Uterus (tissue), 2 donors: ENCODE measurements at regions not wholly inside any gene's neighbourhood (a gene's known extent, or its start where the extent isn't known, plus 50 kb on each side); places are given as distances from the start of the nearest gene placed in this dataset.

Source experiments
- POLR2A ChIP-seq, 2 donors: fragments of 450-650 bp; IDR thresholded peaks; one replicate each; pipeline ENCODE4 v1.6.1; 2016; ENCODE audit warnings: antibody characterized with exemption in 2 of 2, mild to moderate bottlenecking in 1 of 2, moderate library complexity in 1 of 2
- TF ChIP-seq, protein P1 (sequence below), 4 experiments: fragments of 200-600 bp in 2 of 4; fragments of 450-650 bp in 2 of 4; sonication (generic) in 2 of 4; IDR thresholded peaks; one replicate each; pipeline ENCODE4 v1.5.1; 2016 to 2019; ENCODE audit warnings: antibody characterized with exemption in 4 of 4, mild to moderate bottlenecking in 2 of 4, moderate library complexity in 1 of 4

GRCh38 chr17:5901731-5902130 lies 168.4 kb upstream of the WSCD1 start:
- TF ChIP-seq POLR2A (IDR thresholded peaks at IDR 0.05): no peak
- TF ChIP-seq, protein P1, sequence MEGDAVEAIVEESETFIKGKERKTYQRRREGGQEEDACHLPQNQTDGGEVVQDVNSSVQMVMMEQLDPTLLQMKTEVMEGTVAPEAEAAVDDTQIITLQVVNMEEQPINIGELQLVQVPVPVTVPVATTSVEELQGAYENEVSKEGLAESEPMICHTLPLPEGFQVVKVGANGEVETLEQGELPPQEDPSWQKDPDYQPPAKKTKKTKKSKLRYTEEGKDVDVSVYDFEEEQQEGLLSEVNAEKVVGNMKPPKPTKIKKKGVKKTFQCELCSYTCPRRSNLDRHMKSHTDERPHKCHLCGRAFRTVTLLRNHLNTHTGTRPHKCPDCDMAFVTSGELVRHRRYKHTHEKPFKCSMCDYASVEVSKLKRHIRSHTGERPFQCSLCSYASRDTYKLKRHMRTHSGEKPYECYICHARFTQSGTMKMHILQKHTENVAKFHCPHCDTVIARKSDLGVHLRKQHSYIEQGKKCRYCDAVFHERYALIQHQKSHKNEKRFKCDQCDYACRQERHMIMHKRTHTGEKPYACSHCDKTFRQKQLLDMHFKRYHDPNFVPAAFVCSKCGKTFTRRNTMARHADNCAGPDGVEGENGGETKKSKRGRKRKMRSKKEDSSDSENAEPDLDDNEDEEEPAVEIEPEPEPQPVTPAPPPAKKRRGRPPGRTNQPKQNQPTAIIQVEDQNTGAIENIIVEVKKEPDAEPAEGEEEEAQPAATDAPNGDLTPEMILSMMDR (IDR thresholded peaks at IDR 0.05): no peak
